ENCODE measurements at regions not wholly inside any gene's neighbourhood (a gene's known extent, or its start where the extent isn't known, plus 50 kb on each side); places are given as distances from the start of the nearest gene placed in this dataset.
A peak's percentile ranks its signal among the peaks of the same experiment; 100 is the strongest.
"Not testable (repeated sequence)": the region's sequence is repeated elsewhere in the genome, so short reads cannot be mapped to it uniquely, and the experiment has no call there.

GRCh38 chr22:10934704-10935103 lies 4593.3 kb upstream of the OR11H1 start:
- WGBS = 21% methylated on average over 3 of the region's 3 CpGs
- H3K36me3 ChIP-seq (ENCODE audit: control insufficient read depth in 4 of 4, insufficient read depth in 3 of 4, low read depth in 1 of 4, low read length in 3 of 4) = not testable (repeated sequence)

GRCh38 chr22:10961043-10961860 lies 4566.7 kb upstream of the OR11H1 start:
- H3K9me3 ChIP-seq (ENCODE audit: control insufficient read depth in 4 of 4, low read length in 3 of 4) = peaks cover 4 to 11% (median 6%) of the 10 kb centered on the region in 4 donors
- TF ChIP-seq CTCF (IDR thresholded peaks at IDR 0.05; ENCODE audit: low read depth, low read length, missing input control) = no peak
- no peak for TF ChIP-seq RXRA (IDR thresholded peaks at IDR 0.05)
- no peaks in the 10 kb centered on the region for H3K4me1 ChIP-seq (ENCODE audit: control insufficient read depth in 4 of 4, insufficient read depth in 4 of 4, low read length in 3 of 4)
- H3K27me3 ChIP-seq (ENCODE audit: control insufficient read depth in 4 of 4, insufficient read depth in 4 of 4, low read length in 3 of 4) = no peaks in the 10 kb centered on the region
- no peaks in the 10 kb centered on the region for H3K36me3 ChIP-seq (ENCODE audit: control insufficient read depth in 4 of 4, insufficient read depth in 3 of 4, low read depth in 1 of 4, low read length in 3 of 4)
- DNase-seq (ENCODE audit: low spot score) = no peak
- peak overlapping the region in 1 of 3 donors; percentile 20 for H3K4me3 ChIP-seq (ENCODE audit: low read depth in 1 of 3, low read length in 3 of 3)
- H3K27ac ChIP-seq (ENCODE audit: low read depth in 1 of 2, low read length in 2 of 2) = no peak overlapping the region
- whole genome bisulfite sequencing = 61% methylated on average over 69 of the region's 69 CpGs
- H3K9ac ChIP-seq (ENCODE audit: low read depth in 1 of 2, low read length in 2 of 2) = no peak overlapping the region

More at GRCh38 chr22:10934704-10935103, 4593.3 kb upstream of the OR11H1 start:
- not testable (repeated sequence) for DNase-seq (ENCODE audit: low spot score); H3K27ac ChIP-seq (ENCODE audit: low read depth in 1 of 2, low read length in 2 of 2); H3K4me3 ChIP-seq (ENCODE audit: low read depth in 1 of 3, low read length in 3 of 3); H3K4me1 ChIP-seq (ENCODE audit: control insufficient read depth in 4 of 4, insufficient read depth in 4 of 4, low read length in 3 of 4); H3K9me3 ChIP-seq (ENCODE audit: control insufficient read depth in 4 of 4, low read length in 3 of 4); H3K9ac ChIP-seq (ENCODE audit: low read depth in 1 of 2, low read length in 2 of 2); H3K27me3 ChIP-seq (ENCODE audit: control insufficient read depth in 4 of 4, insufficient read depth in 4 of 4, low read length in 3 of 4)

GRCh38 chr22:10961861-10962255 lies 4566.1 kb upstream of the OR11H1 start:
- not testable (repeated sequence) for H3K9ac ChIP-seq (ENCODE audit: low read depth in 1 of 2, low read length in 2 of 2); H3K36me3 ChIP-seq (ENCODE audit: control insufficient read depth in 4 of 4, insufficient read depth in 3 of 4, low read depth in 1 of 4, low read length in 3 of 4); DNase-seq (ENCODE audit: low spot score); H3K4me3 ChIP-seq (ENCODE audit: low read depth in 1 of 3, low read length in 3 of 3); H3K27ac ChIP-seq (ENCODE audit: low read depth in 1 of 2, low read length in 2 of 2); H3K27me3 ChIP-seq (ENCODE audit: control insufficient read depth in 4 of 4, insufficient read depth in 4 of 4, low read length in 3 of 4); H3K4me1 ChIP-seq (ENCODE audit: control insufficient read depth in 4 of 4, insufficient read depth in 4 of 4, low read length in 3 of 4)
- H3K9me3 ChIP-seq (ENCODE audit: control insufficient read depth in 4 of 4, low read length in 3 of 4) = peaks cover 4 to 11% (median 6%) of the 10 kb centered on the region in 4 donors
- WGBS = 72% methylated on average over 14 of the region's 14 CpGs
